Inferior parietal cortex (tissue), 1 donor: ENCODE measurements at regions not wholly inside any gene's neighbourhood (a gene's known extent, or its start where the extent isn't known, plus 50 kb on each side); places are given as distances from the start of the nearest gene placed in this dataset.
"Not testable (repeated sequence)": the region's sequence is repeated elsewhere in the genome, so short reads cannot be mapped to it uniquely, and the experiment has no call there.

Experiments
- DNase-seq: peaks from one replicate; pipeline ENCODE4 v3.0.0-alpha.2; 2016; ENCODE audit errors: extremely low spot score

- DNase-seq: no peak
These were observed 95.0 kb downstream of the TEX35 start for GRCh38 chr1:178607718-178608408.

- DNase-seq: no peak
These were observed 96.1 kb downstream of the TEX35 start for GRCh38 chr1:178609015-178609414.

GRCh38 chr1:178610690-178611410, 97.9 kb downstream of the TEX35 start:
- not testable (repeated sequence) for DNase-seq

DNA sequence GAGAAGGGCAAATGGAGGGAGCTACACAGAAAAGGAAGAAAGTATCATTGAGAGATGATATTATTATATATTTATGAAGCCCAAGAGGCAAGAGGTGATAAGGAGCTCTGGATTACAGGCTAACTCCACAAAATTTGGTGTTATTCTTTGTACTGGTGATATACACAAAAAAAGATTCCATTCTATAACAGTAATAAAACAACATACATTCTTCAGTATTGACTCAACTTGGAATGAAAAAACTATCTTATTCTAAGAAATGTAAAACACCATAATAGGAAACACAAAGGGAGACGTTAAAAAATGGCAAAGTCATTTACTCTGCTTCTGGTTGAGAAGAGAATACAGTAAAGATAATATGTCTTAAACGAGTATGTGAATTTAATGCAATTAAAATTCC, 99.4 kb downstream of the TEX35 start:
- no peak for DNase-seq

DNA sequence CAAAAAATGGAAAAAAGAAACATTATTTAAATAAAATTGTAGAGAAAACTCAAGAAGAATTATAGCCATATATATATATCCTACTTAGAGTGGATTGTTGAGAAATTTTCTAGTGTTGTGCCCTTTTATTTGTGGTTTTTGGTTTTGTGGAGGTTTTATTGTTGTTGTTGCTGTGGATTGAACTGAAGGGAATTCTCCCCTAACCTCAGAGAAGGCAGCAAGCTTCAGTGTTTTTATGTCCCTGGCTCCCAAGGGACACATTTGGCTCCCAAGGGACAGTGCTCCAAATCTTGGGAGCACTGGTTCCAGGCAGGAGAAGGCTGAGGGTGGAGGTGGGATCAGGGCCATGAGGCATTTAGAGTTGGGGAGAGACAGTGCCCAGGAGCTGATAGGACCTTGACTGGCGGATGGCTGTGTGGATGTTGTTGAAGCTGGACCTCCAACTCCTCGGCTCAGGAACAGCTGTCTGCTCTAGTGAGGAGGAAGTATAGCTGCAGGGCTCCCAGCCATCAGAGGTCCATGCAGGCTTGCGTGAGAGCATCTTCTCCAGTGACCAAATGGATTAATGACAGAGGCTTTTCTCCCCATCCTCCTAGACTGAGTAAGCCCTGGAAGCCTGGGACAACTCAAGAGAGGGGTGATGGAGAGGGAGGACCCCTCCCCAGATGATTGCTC, 100.5 kb downstream of the TEX35 start:
- no peak for DNase-seq

DNA sequence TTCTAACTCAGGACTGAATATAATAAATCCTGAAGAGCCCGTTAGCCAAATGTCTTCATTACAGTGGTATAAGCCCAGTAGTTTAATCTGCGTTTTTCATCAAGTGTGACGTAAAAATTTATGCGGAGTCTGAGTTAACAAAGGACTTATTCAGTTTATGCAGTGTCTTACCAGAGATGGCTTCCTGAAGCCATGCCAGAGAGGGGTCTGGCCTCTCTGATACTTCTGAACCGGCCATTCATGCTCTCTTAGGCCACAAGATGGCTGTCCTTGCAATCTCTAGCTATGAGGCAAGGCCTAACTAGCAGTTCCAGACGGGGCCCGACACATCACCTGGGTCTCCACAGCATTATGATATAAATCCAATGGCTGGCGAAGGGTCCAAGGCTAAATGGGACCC, 101.4 kb downstream of the TEX35 start:
- DNase-seq: no peak

GRCh38 chr1:178619042-178619927, 105.8 kb upstream of the RALGPS2 start:
- no peak for DNase-seq

GRCh38 chr1:178620584-178621475, 104.2 kb upstream of the RALGPS2 start:
- DNase-seq: no peak

- DNase-seq: no peak
These were observed 103.2 kb upstream of the RALGPS2 start for GRCh38 chr1:178621822-178622221.

DNA sequence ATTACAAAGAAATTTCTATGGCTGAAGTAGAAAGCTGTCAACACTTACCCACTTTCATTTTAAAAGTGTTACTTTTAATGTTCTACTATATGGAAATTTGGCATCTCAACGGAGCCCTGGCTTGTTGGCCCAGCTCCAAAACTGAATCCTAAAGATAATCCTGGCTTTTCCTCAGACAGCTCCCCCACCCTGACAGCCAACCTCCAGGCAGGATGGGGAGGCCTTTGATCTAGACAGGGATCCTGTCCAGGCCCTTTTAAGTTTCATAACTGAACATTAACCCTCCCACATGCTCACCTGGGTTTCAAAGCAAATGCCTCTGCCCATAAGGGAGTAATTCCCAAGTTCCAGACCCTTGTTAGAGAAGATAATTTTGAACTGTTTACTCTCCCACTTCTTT, 99.3 kb upstream of the RALGPS2 start:
- no peak for DNase-seq

DNA sequence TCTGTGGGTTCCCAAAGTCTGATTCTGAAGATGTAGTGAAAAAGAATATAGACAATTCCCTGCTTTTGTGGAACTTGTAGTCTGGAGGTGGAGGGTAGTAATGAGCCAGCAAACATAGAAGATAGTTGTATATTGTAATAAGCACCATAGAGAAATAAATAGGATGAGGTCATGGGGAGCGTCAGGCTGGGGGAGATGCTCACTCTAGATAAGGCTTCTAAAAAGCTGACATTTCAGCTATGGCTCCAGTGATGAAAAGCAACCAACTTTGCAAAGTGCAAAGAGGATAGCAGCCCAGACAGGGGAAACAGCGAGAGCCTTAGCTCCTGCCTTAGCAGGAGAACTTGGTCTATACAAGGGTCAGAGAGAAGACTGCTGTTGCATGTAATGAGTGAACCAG, 98.0 kb upstream of the RALGPS2 start:
- DNase-seq: no peak

GRCh38 chr1:178628637-178629251, 96.3 kb upstream of the RALGPS2 start:
- no peak for DNase-seq

GRCh38 chr1:178629252-178630154, 95.5 kb upstream of the RALGPS2 start:
- DNase-seq: no peak

- no peak for DNase-seq
These were observed 94.6 kb upstream of the RALGPS2 start for GRCh38 chr1:178630417-178630816.

DNA sequence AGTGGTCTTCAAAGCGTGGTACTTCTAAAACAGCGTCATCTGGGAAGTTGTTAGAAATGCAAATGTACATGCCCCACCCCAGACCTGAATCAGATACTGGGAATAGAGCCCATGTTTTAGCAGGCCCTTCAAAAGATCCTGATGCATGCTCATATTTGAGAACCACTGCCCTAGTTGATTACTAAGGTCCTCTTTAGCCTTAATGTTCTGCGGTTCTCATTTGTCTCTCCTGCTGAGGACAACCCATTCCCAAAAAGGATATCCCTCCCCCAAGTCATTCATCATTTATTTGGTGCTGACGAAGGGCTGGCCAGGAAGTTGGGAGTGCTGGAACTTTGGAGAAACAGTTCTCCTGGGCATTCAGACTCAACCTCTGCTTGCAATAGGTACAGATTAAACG, 92.4 kb upstream of the RALGPS2 start:
- DNase-seq: no peak

- no peak for DNase-seq
These were observed 92.0 kb upstream of the RALGPS2 start for GRCh38 chr1:178633056-178633455.

GRCh38 chr1:178634445-178634844, 90.6 kb upstream of the RALGPS2 start:
- DNase-seq: no peak

GRCh38 chr1:178637841-178638240, 87.2 kb upstream of the RALGPS2 start:
- DNase-seq: no peak

- no peak for DNase-seq
These were observed 85.7 kb upstream of the RALGPS2 start for GRCh38 chr1:178639326-178639725.
